ENCODE measurements at regions not wholly inside any gene's neighbourhood (a gene's known extent, or its start where the extent isn't known, plus 50 kb on each side); places are given as distances from the start of the nearest gene placed in this dataset.

- no peak for TF ChIP-seq CTCF (IDR thresholded peaks at IDR 0.05 in 4 of 5, conservative IDR thresholded peaks at IDR 0.05 in 1 of 5)
- TF ChIP-seq POLR2A (IDR thresholded peaks at IDR 0.05): no peak
Measured at GRCh38 chr12:89153341-89153740, 199.0 kb downstream of the DUSP6 start.
